Liver (tissue), 3 donors: ENCODE measurements at regions not wholly inside any gene's neighbourhood (a gene's known extent, or its start where the extent isn't known, plus 50 kb on each side); places are given as distances from the start of the nearest gene placed in this dataset.

ENCODE experiments used
- CTCF ChIP-seq: fragments of 150-350 bp; IDR thresholded peaks from 2 replicates; pipeline ENCODE4 v1.5.1; 2017; ENCODE audit warnings: improper control_type of control experiment, low read depth, low read length; ENCODE audit not compliant: missing input control
- EGR1 ChIP-seq, 2 donors: IDR thresholded peaks; 2 replicates each; pipeline ENCODE4 v1.6.1; 2016 to 2018; ENCODE audit warnings: antibody characterized with exemption in 2 of 2, low read depth in 2 of 2
- GABPA ChIP-seq, 2 donors: IDR thresholded peaks in 1 of 2; conservative IDR thresholded peaks in 1 of 2; 2 replicates each; pipeline ENCODE4 v1.6.1; 2016; ENCODE audit warnings: antibody characterized with exemption in 2 of 2, mild to moderate bottlenecking in 1 of 2, moderate library complexity in 1 of 2
- HNF4A ChIP-seq, 2 donors: conservative IDR thresholded peaks; 2 replicates each; pipeline ENCODE4 v1.6.1; 2016; ENCODE audit warnings: antibody characterized with exemption in 2 of 2, mild to moderate bottlenecking in 2 of 2
- JUND ChIP-seq, 2 donors: IDR thresholded peaks; 2 replicates each; pipeline ENCODE4 v1.6.1; 2016; ENCODE audit warnings: antibody characterized with exemption in 2 of 2
- MAX ChIP-seq: IDR thresholded peaks from 2 replicates; pipeline ENCODE4 v1.6.1; 2016; ENCODE audit warnings: antibody characterized with exemption
- NR2F2 ChIP-seq: IDR thresholded peaks from 2 replicates; pipeline ENCODE4 v1.6.1; 2016; ENCODE audit warnings: antibody characterized with exemption
- RXRA ChIP-seq, 2 donors: IDR thresholded peaks; 2 replicates each; pipeline ENCODE4 v1.6.1; 2017 to 2018; ENCODE audit warnings: antibody characterized with exemption in 2 of 2, mild to moderate bottlenecking in 1 of 2
- SP1 ChIP-seq: IDR thresholded peaks from 2 replicates; pipeline ENCODE4 v1.6.1; 2018; ENCODE audit warnings: antibody characterized with exemption, mild to moderate bottlenecking
- TAF1 ChIP-seq: conservative IDR thresholded peaks from 2 replicates; pipeline ENCODE4 v1.6.1; 2016; ENCODE audit warnings: antibody characterized with exemption, mild to moderate bottlenecking
- YY1 ChIP-seq: IDR thresholded peaks from 2 replicates; pipeline ENCODE4 v1.6.1; 2016; ENCODE audit warnings: antibody characterized with exemption, mild to moderate bottlenecking
- TF ChIP-seq, protein P1 (sequence below): IDR thresholded peaks from 2 replicates; pipeline ENCODE4 v1.6.1; 2016; ENCODE audit warnings: antibody characterized with exemption, mild to moderate bottlenecking
- donor health status: healthy.
- donor health status: healthy.

DNA sequence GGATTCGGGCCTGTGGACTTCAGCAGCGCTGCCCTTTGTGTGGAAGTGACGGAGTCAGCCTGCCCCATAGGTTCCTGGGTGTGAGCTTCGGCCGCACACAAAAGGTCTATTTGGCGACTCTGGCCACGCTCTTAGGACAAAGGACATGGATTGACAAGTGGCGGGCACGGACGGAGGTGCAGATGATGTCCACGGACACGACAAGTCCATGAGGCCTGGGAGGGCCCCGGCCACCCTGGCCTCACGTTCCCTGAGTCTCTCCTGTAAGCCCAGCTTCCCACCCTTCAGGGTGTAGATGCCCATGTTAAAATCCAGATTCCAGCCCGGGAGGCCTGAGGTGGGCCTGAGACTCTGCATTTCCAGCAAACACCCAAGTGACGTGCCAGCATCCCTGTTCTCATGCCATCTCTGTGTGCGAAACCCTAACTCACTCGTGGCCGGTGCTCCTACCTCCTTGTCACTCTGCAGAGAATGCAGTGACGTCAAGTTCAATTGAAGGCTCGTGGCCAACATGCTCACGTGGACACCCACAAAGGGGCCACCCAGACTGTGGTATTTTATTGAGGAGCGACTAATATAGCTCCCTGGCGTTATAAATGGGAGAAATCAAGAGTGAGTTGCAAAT, 111.7 kb downstream of the RTP5 start:
- TF ChIP-seq CTCF (no peak), HNF4A (conservative IDR thresholded peaks at IDR 0.05) (no peak), SP1 (no peak), YY1 (no peak), EGR1 (IDR thresholded peaks at IDR 0.05; ENCODE audit: low read depth in 2 of 2) (no peak), TAF1 (no peak), RXRA (IDR thresholded peaks at IDR 0.05) (no peak), GABPA (IDR thresholded peaks at IDR 0.05 in 1 of 2, conservative IDR thresholded peaks at IDR 0.05 in 1 of 2) (no peak), NR2F2 (no peak), MAX (no peak), JUND (IDR thresholded peaks at IDR 0.05) (no peak)
- TF ChIP-seq, protein P1, sequence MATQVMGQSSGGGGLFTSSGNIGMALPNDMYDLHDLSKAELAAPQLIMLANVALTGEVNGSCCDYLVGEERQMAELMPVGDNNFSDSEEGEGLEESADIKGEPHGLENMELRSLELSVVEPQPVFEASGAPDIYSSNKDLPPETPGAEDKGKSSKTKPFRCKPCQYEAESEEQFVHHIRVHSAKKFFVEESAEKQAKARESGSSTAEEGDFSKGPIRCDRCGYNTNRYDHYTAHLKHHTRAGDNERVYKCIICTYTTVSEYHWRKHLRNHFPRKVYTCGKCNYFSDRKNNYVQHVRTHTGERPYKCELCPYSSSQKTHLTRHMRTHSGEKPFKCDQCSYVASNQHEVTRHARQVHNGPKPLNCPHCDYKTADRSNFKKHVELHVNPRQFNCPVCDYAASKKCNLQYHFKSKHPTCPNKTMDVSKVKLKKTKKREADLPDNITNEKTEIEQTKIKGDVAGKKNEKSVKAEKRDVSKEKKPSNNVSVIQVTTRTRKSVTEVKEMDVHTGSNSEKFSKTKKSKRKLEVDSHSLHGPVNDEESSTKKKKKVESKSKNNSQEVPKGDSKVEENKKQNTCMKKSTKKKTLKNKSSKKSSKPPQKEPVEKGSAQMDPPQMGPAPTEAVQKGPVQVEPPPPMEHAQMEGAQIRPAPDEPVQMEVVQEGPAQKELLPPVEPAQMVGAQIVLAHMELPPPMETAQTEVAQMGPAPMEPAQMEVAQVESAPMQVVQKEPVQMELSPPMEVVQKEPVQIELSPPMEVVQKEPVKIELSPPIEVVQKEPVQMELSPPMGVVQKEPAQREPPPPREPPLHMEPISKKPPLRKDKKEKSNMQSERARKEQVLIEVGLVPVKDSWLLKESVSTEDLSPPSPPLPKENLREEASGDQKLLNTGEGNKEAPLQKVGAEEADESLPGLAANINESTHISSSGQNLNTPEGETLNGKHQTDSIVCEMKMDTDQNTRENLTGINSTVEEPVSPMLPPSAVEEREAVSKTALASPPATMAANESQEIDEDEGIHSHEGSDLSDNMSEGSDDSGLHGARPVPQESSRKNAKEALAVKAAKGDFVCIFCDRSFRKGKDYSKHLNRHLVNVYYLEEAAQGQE, result no peak
